HCT116 (cell line): ENCODE measurements at regions not wholly inside any gene's neighbourhood (a gene's known extent, or its start where the extent isn't known, plus 50 kb on each side); places are given as distances from the start of the nearest gene placed in this dataset.

Source experiments
- ATAC-seq: fragments of 200-7000 bp; cut with Tn5 transposase; 2 replicates; pipeline ENCODE4 v1.9.1; 2020; ENCODE audit warnings: mild to moderate bottlenecking, moderate library complexity
- BruUV-seq: library from RNA; stranded (reverse); fragments of 400-500 nt; replicated peaks from 2 replicates; lab custom pipeline; 2021; lab: Mats Ljungman, UMichigan
- CTCF ChIA-PET: fragments of 300-600 bp; sonication (Branson Sonifier 250); formaldehyde crosslinking; loops from one replicate; lab custom pipeline; 2021; ENCODE audit warnings: antibody characterized with exemption; lab: Charles Lee
- POLR2A ChIA-PET: fragments of 300-600, 350-600 bp; sonication (Branson Sonifier 250); formaldehyde crosslinking; loops from one replicate; lab custom pipeline; 2021; ENCODE audit warnings: antibody characterized with exemption; lab: Charles Lee
- RAD21 ChIA-PET, 2 experiments: fragments of 300-600 bp; sonication (Branson Sonifier 250); formaldehyde crosslinking; loops; one replicate each; lab custom pipeline; 2023; ENCODE audit warnings: low total read pairs in 2 of 2; ENCODE audit not compliant: uncharacterized antibody in 2 of 2, unreplicated experiment in 2 of 2, low non-redundant PET in 1 of 2; lab: Charles Lee
- DNase-seq: peaks from one replicate; pipeline ENCODE4 v3.0.0-alpha.2; 2010; ENCODE audit warnings: low read depth, low spot score
- H2AFZ ChIP-seq: fragments of 200-600 bp; shearing (Covaris generic), sonication (generic); 2 replicates; pipeline ENCODE4 v1.6.1; 2017; ENCODE audit warnings: low read depth, mixed run types, mixed read lengths, antibody characterized with exemption, low read length; ENCODE audit not compliant: poor library complexity, severe bottlenecking
- H3K27ac ChIP-seq: 2 replicates; pipeline ENCODE4 v1.5.1; 2012; ENCODE audit warnings: low read depth, low read length
- H3K27me3 ChIP-seq: fragments of 200-600 bp; sonication (generic); 2 replicates; pipeline ENCODE4 v1.6.1; 2016; ENCODE audit warnings: mixed run types, low read length, mixed read lengths; ENCODE audit not compliant: insufficient read depth
- H3K36me3 ChIP-seq, 2 experiments: fragments of 200-500 bp in 1 of 2; fragments of 200-600 bp in 1 of 2; sonication (Bioruptor generic) in 1 of 2; sonication (generic) in 1 of 2; 2 replicates each; pipeline versions ENCODE4 v1.5.1 to v1.6.1; 2014 to 2016; ENCODE audit warnings: low read length in 2 of 2, inconsistent platforms in 1 of 2, mixed read lengths in 1 of 2, mixed run types in 1 of 2; ENCODE audit not compliant: insufficient read depth in 2 of 2, control insufficient read depth in 1 of 2
- H3K4me1 ChIP-seq, 2 experiments: fragments of 200-600 bp in 1 of 2; sonication (generic) in 1 of 2; 2 replicates each; pipeline versions ENCODE4 v1.5.1 to v1.6.1; 2012 to 2017; ENCODE audit warnings: low read length in 2 of 2, inconsistent platforms in 1 of 2, mild to moderate bottlenecking in 1 of 2, mixed read lengths in 1 of 2, mixed run types in 1 of 2, moderate library complexity in 1 of 2; ENCODE audit not compliant: insufficient read depth in 2 of 2, control insufficient read depth in 1 of 2
- H3K4me2 ChIP-seq: fragments of 200-600 bp; sonication (generic); 2 replicates; pipeline ENCODE4 v1.6.1; 2017; ENCODE audit warnings: mixed run types, low read length, mixed read lengths
- H3K4me3 ChIP-seq, 2 experiments: fragments of 200-600 bp in 1 of 2; sonication (generic) in 1 of 2; replicated peaks in 1 of 2; 2 replicates each; pipeline ENCODE4 v1.5.1; 2011 to 2016; ENCODE audit warnings: low read length in 2 of 2, control low read depth in 1 of 2, low read depth in 1 of 2, mild to moderate bottlenecking in 1 of 2, mixed read lengths in 1 of 2, mixed run types in 1 of 2
- H3K79me2 ChIP-seq: fragments of 200-600 bp; sonication (generic); 2 replicates; pipeline ENCODE4 v1.6.1; 2017; ENCODE audit warnings: mild to moderate bottlenecking, mixed run types, low read length, moderate library complexity, mixed read lengths; ENCODE audit not compliant: insufficient read depth
- H3K9ac ChIP-seq: fragments of 200-600 bp; sonication (generic); 2 replicates; pipeline ENCODE4 v1.6.1; 2016; ENCODE audit warnings: low read length, mixed read lengths
- H3K9me2 ChIP-seq: fragments of 200-600 bp; sonication (generic), shearing (Covaris generic); 2 replicates; pipeline ENCODE4 v1.6.1; 2017; ENCODE audit warnings: mixed run types, mild to moderate bottlenecking, moderate library complexity; ENCODE audit not compliant: insufficient read depth
- H3K9me3 ChIP-seq, 2 experiments: fragments of 200-500 bp in 1 of 2; fragments of 200-600 bp in 1 of 2; sonication (Bioruptor generic) in 1 of 2; sonication (generic) in 1 of 2; 2 replicates each; pipeline ENCODE4 v1.6.1; 2014 to 2017; ENCODE audit warnings: low read length in 2 of 2, mixed read lengths in 2 of 2, inconsistent platforms in 1 of 2, low read depth in 1 of 2, mild to moderate bottlenecking in 1 of 2, mixed run types in 1 of 2, moderate library complexity in 1 of 2; ENCODE audit not compliant: control insufficient read depth in 1 of 2, insufficient read depth in 1 of 2
- H4K20me1 ChIP-seq: fragments of 200-600 bp; sonication (generic), shearing (Covaris generic); 2 replicates; pipeline ENCODE4 v1.6.1; 2017; ENCODE audit warnings: mixed run types, mild to moderate bottlenecking, moderate library complexity; ENCODE audit not compliant: insufficient read depth
- CBX3 ChIP-seq: IDR thresholded peaks from 2 replicates; pipeline ENCODE4 v1.6.1; 2012; ENCODE audit warnings: low read depth
- CEBPB ChIP-seq: IDR thresholded peaks from 2 replicates; pipeline ENCODE4 v1.6.1; 2012; ENCODE audit warnings: low read depth
- CTCF ChIP-seq, 3 experiments: fragments of 200-600 bp in 1 of 3; sonication (generic) in 1 of 3; IDR thresholded peaks in 2 of 3; conservative IDR thresholded peaks in 1 of 3; 2 replicates each; pipeline ENCODE4 v1.5.1; 2012 to 2017; ENCODE audit warnings: low read depth in 2 of 3, low read length in 2 of 3, antibody characterized with exemption in 1 of 3, borderline replicate concordance in 1 of 3, control low read depth in 1 of 3, mild to moderate bottlenecking in 1 of 3, mixed read lengths in 1 of 3, mixed run types in 1 of 3, moderate library complexity in 1 of 3; ENCODE audit not compliant: insufficient read depth in 1 of 3
- EGR1 ChIP-seq: IDR thresholded peaks from 2 replicates; pipeline ENCODE4 v1.6.1; 2012; ENCODE audit warnings: low read depth
- ELF1 ChIP-seq: IDR thresholded peaks from 2 replicates; pipeline ENCODE4 v1.6.1; 2012; ENCODE audit warnings: low read depth, borderline replicate concordance
- EZH2phosphoT487 ChIP-seq: fragments of 200-600 bp; IDR thresholded peaks from 2 replicates; pipeline ENCODE4 v1.6.1; 2018; ENCODE audit warnings: antibody characterized with exemption, borderline replicate concordance
- FOSL1 ChIP-seq: IDR thresholded peaks from 2 replicates; pipeline ENCODE4 v1.6.1; 2012; ENCODE audit warnings: low read depth
- JUND ChIP-seq: IDR thresholded peaks from 2 replicates; pipeline ENCODE4 v1.6.1; 2012
- POLR2A ChIP-seq: IDR thresholded peaks from 2 replicates; pipeline ENCODE4 v1.7.0; 2011; ENCODE audit warnings: borderline replicate concordance; ENCODE audit not compliant: insufficient read depth, insufficient read length; ENCODE audit errors: extremely low read depth
- RAD21 ChIP-seq: IDR thresholded peaks from 2 replicates; pipeline ENCODE4 v1.6.1; 2012; ENCODE audit warnings: low read depth, mild to moderate bottlenecking
- SP1 ChIP-seq: IDR thresholded peaks from 2 replicates; pipeline ENCODE4 v1.6.1; 2012; ENCODE audit warnings: low read depth
- TCF7L2 ChIP-seq: IDR thresholded peaks from 2 replicates; pipeline ENCODE4 v1.7.0; 2011; ENCODE audit warnings: borderline replicate concordance, inconsistent platforms; ENCODE audit not compliant: insufficient read depth, insufficient read length; ENCODE audit errors: extremely low read depth
- YY1 ChIP-seq: IDR thresholded peaks from 2 replicates; pipeline ENCODE4 v1.6.1; 2011; ENCODE audit warnings: low read length, low read depth, moderate library complexity, mild to moderate bottlenecking; ENCODE audit not compliant: insufficient replicate concordance; ENCODE audit errors: extremely low read depth
- ZNF274 ChIP-seq: fragments of 200-500 bp; sonication (Bioruptor generic); IDR thresholded peaks from 2 replicates; pipeline ENCODE4 v1.6.1; 2014; ENCODE audit warnings: mild to moderate bottlenecking, low read depth, low read length, inconsistent platforms
- intact Hi-C: fragments of 100-400 bp; cut with micrococcal nuclease; formaldehyde crosslinking; loops from 2 replicates; pipeline ENCODE4 v1.10.0; 2022
- TF ChIP-seq, protein P1 (sequence below): IDR thresholded peaks from 2 replicates; pipeline ENCODE4 v1.6.1; 2011; ENCODE audit warnings: mild to moderate bottlenecking, low read length, moderate library complexity; ENCODE audit not compliant: insufficient replicate concordance; ENCODE audit errors: extremely low read depth
- TF ChIP-seq, protein P2 (sequence below): IDR thresholded peaks from 2 replicates; pipeline ENCODE4 v1.6.1; 2012

- TF ChIP-seq, protein P1, sequence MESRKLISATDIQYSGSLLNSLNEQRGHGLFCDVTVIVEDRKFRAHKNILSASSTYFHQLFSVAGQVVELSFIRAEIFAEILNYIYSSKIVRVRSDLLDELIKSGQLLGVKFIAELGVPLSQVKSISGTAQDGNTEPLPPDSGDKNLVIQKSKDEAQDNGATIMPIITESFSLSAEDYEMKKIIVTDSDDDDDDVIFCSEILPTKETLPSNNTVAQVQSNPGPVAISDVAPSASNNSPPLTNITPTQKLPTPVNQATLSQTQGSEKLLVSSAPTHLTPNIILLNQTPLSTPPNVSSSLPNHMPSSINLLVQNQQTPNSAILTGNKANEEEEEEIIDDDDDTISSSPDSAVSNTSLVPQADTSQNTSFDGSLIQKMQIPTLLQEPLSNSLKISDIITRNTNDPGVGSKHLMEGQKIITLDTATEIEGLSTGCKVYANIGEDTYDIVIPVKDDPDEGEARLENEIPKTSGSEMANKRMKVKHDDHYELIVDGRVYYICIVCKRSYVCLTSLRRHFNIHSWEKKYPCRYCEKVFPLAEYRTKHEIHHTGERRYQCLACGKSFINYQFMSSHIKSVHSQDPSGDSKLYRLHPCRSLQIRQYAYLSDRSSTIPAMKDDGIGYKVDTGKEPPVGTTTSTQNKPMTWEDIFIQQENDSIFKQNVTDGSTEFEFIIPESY, result no peak
- TF ChIP-seq EZH2phosphoT487, result no peak
Measured at GRCh38 chr20:54366669-54367344, 108.6 kb upstream of the DOK5 start (continued).

- Histone ChIP-seq H3K9me2 (no peaks in the 10 kb centered on the region), H3K27me3 (peaks cover 30% of the 10 kb centered on the region), H3K36me3 (no peaks in the 10 kb centered on the region), H3K4me1 (no peaks in the 10 kb centered on the region), H3K79me2 (no peaks in the 10 kb centered on the region), H3K9ac (no peak overlapping the region), H3K27ac (no peak overlapping the region), H2AFZ (no peak overlapping the region), H3K4me3 (no peak overlapping the region), H3K4me2 (no peak overlapping the region), H3K9me3 (no peaks in the 10 kb centered on the region), H4K20me1 (no peaks in the 10 kb centered on the region)
- RAD21 ChIA-PET, result no interaction called here
- DNase-seq (no peak), ATAC-seq (no peak)
- no TSS peak for BruUV-seq
- TF ChIP-seq POLR2A, result no peak
- TF ChIP-seq, protein P2, sequence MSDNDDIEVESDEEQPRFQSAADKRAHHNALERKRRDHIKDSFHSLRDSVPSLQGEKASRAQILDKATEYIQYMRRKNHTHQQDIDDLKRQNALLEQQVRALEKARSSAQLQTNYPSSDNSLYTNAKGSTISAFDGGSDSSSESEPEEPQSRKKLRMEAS, result no peak
- TF ChIP-seq YY1, result no peak
- no peak for TF ChIP-seq SP1
- no peak for TF ChIP-seq TCF7L2
- TF ChIP-seq JUND, result no peak
- TF ChIP-seq EGR1, result no peak
- no peak for TF ChIP-seq EZH2phosphoT487
- TF ChIP-seq FOSL1, result no peak
- no peak for TF ChIP-seq CBX3
- TF ChIP-seq ZNF274, result no peak
- no peak for TF ChIP-seq ELF1
- TF ChIP-seq RAD21, result no peak
- no peak for TF ChIP-seq CEBPB
- no peak for TF ChIP-seq CTCF (IDR thresholded peaks at IDR 0.05 in 2 of 3, conservative IDR thresholded peaks at IDR 0.05 in 1 of 3; ENCODE audit: borderline replicate concordance in 1 of 3, insufficient read depth in 1 of 3, low read depth in 2 of 3, low read length in 2 of 3)
- intact Hi-C loops, result no loop called here
- POLR2A ChIA-PET, result no interaction called here
- CTCF ChIA-PET, result no interaction called here
Measured at GRCh38 chr20:54368570-54368969, 106.8 kb upstream of the DOK5 start.
